Caco-2 (cell line): ENCODE measurements at regions not wholly inside any gene's neighbourhood (a gene's known extent, or its start where the extent isn't known, plus 50 kb on each side); places are given as distances from the start of the nearest gene placed in this dataset.
"Not testable (repeated sequence)": the region's sequence is repeated elsewhere in the genome, so short reads cannot be mapped to it uniquely, and the experiment has no call there.

Source experiments
- BruUV-seq: library from RNA; stranded (reverse); fragments of 400-500 nt; replicated peaks from 2 replicates; lab custom pipeline; 2021; lab: Mats Ljungman, UMichigan
- CTCF ChIA-PET: fragments of 300-600 bp; sonication (Branson Sonifier 250); formaldehyde crosslinking; loops from one replicate; lab custom pipeline; 2022; ENCODE audit warnings: antibody characterized with exemption; lab: Charles Lee
- POLR2A ChIA-PET: fragments of 300-600 bp; sonication (Branson Sonifier 250); formaldehyde crosslinking; loops from one replicate; lab custom pipeline; 2022; ENCODE audit warnings: antibody characterized with exemption; lab: Charles Lee
- DNase-seq, 2 experiments: peaks; one replicate each; pipeline versions ENCODE4 v3.0.0 to v3.0.0-alpha.2; 2020 to 2022
- H3K27me3 ChIP-seq: replicated peaks from 2 replicates; pipeline ENCODE4 v1.6.0; 2011; ENCODE audit warnings: low read length; ENCODE audit not compliant: control insufficient read depth, insufficient read depth
- H3K36me3 ChIP-seq: 2 replicates; pipeline ENCODE4 v1.5.1; 2011; ENCODE audit warnings: low read length; ENCODE audit not compliant: control insufficient read depth, insufficient read depth
- H3K4me1 ChIP-seq: fragments of 250-450 bp; sonication (Bioruptor Pico); 2 replicates; pipeline ENCODE4 v1.5.1; 2020; ENCODE audit warnings: mild to moderate bottlenecking
- H3K4me3 ChIP-seq: 2 replicates; pipeline ENCODE4 v1.5.1; 2011; ENCODE audit warnings: low read depth, mild to moderate bottlenecking, control low read depth, low read length
- H3K9me3 ChIP-seq: fragments of 250-450 bp; sonication (Bioruptor Pico); 2 replicates; pipeline ENCODE4 v1.5.1; 2020; ENCODE audit warnings: mild to moderate bottlenecking, moderate library complexity
- H3K27ac Mint-ChIP-seq: one replicate; pipeline ENCODE4 v1.8.0; 2022; ENCODE audit warnings: mixed read lengths; ENCODE audit not compliant: unreplicated experiment
- H3K27me3 Mint-ChIP-seq: one replicate; pipeline ENCODE4 v1.8.0; 2022; ENCODE audit warnings: mixed read lengths; ENCODE audit not compliant: insufficient read depth, unreplicated experiment
- H3K36me3 Mint-ChIP-seq: one replicate; pipeline ENCODE4 v1.8.0; 2022; ENCODE audit warnings: mild to moderate bottlenecking, mixed read lengths; ENCODE audit not compliant: insufficient read depth, unreplicated experiment
- H3K4me1 Mint-ChIP-seq: one replicate; pipeline ENCODE4 v1.8.0; 2022; ENCODE audit warnings: low read depth, mixed read lengths; ENCODE audit not compliant: unreplicated experiment
- H3K4me3 Mint-ChIP-seq: one replicate; pipeline ENCODE4 v1.8.0; 2022; ENCODE audit warnings: mild to moderate bottlenecking, moderate library complexity, mixed read lengths; ENCODE audit not compliant: unreplicated experiment
- H3K9me3 Mint-ChIP-seq: one replicate; pipeline ENCODE4 v1.8.0; 2022; ENCODE audit warnings: mixed read lengths; ENCODE audit not compliant: unreplicated experiment
- intact Hi-C: fragments of 100-400 bp; cut with micrococcal nuclease; formaldehyde crosslinking; loops from one replicate; pipeline ENCODE4 v1.10.0; 2022; ENCODE audit not compliant: unreplicated experiment
- TF ChIP-seq, protein P1 (sequence below), 2 experiments: fragments of 200-600 bp in 1 of 2; IDR thresholded peaks; 1 replicate in 1 of 2; 2 replicates in 1 of 2; pipeline versions ENCODE4 v1.5.1 to v1.8.0; 2011 to 2022; ENCODE audit warnings: antibody characterized with exemption in 1 of 2, control low read depth in 1 of 2, inconsistent platforms in 1 of 2, low read depth in 1 of 2, low read length in 1 of 2, mild to moderate bottlenecking in 1 of 2, moderate library complexity in 1 of 2; ENCODE audit not compliant: insufficient read depth in 1 of 2, severe bottlenecking in 1 of 2, unreplicated experiment in 1 of 2

DNA sequence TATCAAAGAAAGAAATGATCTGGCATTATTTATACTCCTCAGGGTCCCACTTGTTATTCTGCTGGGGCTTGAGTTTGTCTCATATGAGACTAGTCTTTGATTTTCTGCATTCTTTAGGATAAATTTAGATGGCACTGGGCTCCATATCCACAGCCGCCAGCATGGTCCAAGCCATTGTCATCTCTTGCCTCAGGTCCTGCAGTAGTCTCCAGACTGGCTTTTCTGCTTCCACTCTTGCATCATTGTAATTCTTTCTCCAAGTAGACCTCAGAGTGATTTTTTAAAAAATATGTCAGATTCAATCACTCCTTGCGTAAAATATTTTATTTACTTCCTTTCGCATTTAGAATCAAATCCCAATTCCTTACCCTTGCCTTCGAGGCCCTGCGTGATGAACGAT is 50.4 kb upstream of the ST3GAL6 start:
- no TSS peak for BruUV-seq
- TF ChIP-seq, protein P1, sequence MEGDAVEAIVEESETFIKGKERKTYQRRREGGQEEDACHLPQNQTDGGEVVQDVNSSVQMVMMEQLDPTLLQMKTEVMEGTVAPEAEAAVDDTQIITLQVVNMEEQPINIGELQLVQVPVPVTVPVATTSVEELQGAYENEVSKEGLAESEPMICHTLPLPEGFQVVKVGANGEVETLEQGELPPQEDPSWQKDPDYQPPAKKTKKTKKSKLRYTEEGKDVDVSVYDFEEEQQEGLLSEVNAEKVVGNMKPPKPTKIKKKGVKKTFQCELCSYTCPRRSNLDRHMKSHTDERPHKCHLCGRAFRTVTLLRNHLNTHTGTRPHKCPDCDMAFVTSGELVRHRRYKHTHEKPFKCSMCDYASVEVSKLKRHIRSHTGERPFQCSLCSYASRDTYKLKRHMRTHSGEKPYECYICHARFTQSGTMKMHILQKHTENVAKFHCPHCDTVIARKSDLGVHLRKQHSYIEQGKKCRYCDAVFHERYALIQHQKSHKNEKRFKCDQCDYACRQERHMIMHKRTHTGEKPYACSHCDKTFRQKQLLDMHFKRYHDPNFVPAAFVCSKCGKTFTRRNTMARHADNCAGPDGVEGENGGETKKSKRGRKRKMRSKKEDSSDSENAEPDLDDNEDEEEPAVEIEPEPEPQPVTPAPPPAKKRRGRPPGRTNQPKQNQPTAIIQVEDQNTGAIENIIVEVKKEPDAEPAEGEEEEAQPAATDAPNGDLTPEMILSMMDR (IDR thresholded peaks at IDR 0.05; ENCODE audit: insufficient read depth in 1 of 2, low read depth in 1 of 2, low read length in 1 of 2, severe bottlenecking in 1 of 2, unreplicated experiment in 1 of 2): no peak
- no peak overlapping the region for H3K4me3 Mint-ChIP-seq
- Histone ChIP-seq H3K27me3 (no peaks in the 10 kb centered on the region), H3K36me3 (no peaks in the 10 kb centered on the region), H3K4me1 (peaks cover 28% of the 10 kb centered on the region), H3K9me3 (no peaks in the 10 kb centered on the region), H3K4me3 (no peak overlapping the region)
- no peaks in the 10 kb centered on the region for H3K36me3 Mint-ChIP-seq
- H3K27ac Mint-ChIP-seq: no peak overlapping the region
- H3K4me1 Mint-ChIP-seq: peaks cover 24% of the 10 kb centered on the region
- no peak for DNase-seq
- no peaks in the 10 kb centered on the region for H3K27me3 Mint-ChIP-seq
- H3K9me3 Mint-ChIP-seq: no peaks in the 10 kb centered on the region
- CTCF ChIA-PET: no interaction called here
- POLR2A ChIA-PET: no interaction called here
- intact Hi-C loops: no loop called here

DNA sequence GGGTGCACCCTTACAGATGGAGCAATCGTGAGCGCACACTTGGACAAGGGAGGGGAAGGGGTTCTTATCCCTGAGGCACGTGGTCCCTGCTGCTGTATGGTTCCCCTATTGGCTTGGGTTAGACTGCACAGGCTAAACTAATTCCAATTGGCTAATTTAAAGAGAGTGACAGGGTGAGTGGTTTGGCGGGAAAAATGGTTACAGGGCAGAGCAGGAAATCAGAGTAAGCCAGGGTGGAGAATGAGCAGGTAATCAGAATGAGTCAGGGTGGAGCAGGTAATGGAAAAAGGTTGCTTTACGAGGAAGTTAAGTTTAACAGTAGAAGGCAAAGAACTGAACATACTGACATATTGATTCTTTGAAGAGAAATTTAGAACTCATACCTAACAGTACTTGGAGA is 49.8 kb upstream of the ST3GAL6 start:
- H3K27me3 ChIP-seq, DNase-seq, CTCF ChIA-PET, H3K36me3 ChIP-seq, POLR2A ChIA-PET, H3K36me3 Mint-ChIP-seq, H3K27ac Mint-ChIP-seq, H3K4me3 Mint-ChIP-seq, H3K4me3 ChIP-seq, BruUV-seq, H3K27me3 Mint-ChIP-seq, H3K9me3 ChIP-seq, intact Hi-C loops, H3K9me3 Mint-ChIP-seq: not testable (repeated sequence)
- peaks cover 18% of the 10 kb centered on the region for H3K4me1 Mint-ChIP-seq
- H3K4me1 ChIP-seq: peaks cover 22% of the 10 kb centered on the region
